Astrocyte (in vitro differentiated cells and primary cell): ENCODE measurements at regions not wholly inside any gene's neighbourhood (a gene's known extent, or its start where the extent isn't known, plus 50 kb on each side); places are given as distances from the start of the nearest gene placed in this dataset.

ENCODE experiments used
- DNase-seq: peaks from one replicate; pipeline ENCODE4 v3.0.0-alpha.2; 2010; ENCODE audit warnings: low read depth
- FAIRE-seq: peaks from 2 replicates; lab custom pipeline; 2011; peaks lifted over from hg19 to GRCh38; lab: Jason Lieb, UNC
- H2AFZ ChIP-seq: 2 replicates; pipeline ENCODE4 v1.6.0; 2012; ENCODE audit warnings: low read depth, low read length, inconsistent platforms
- H3K27ac ChIP-seq: 2 replicates; pipeline ENCODE4 v1.5.1; 2011; ENCODE audit warnings: low read depth, low read length, inconsistent platforms
- H3K27me3 ChIP-seq: 2 replicates; pipeline ENCODE4 v1.6.0; 2011; ENCODE audit warnings: low read length, inconsistent platforms; ENCODE audit not compliant: insufficient read depth
- H3K36me3 ChIP-seq: 2 replicates; pipeline ENCODE4 v1.5.1; 2011; ENCODE audit warnings: low read length, inconsistent platforms; ENCODE audit not compliant: insufficient read depth
- H3K4me1 ChIP-seq: 2 replicates; pipeline ENCODE4 v1.5.1; 2011; ENCODE audit warnings: low read length, inconsistent platforms; ENCODE audit not compliant: insufficient read depth
- H3K4me2 ChIP-seq: 2 replicates; pipeline ENCODE4 v1.6.0; 2012; ENCODE audit warnings: low read length, inconsistent platforms
- H3K4me3 ChIP-seq: 2 replicates; pipeline ENCODE4 v1.5.1; 2011; ENCODE audit warnings: low read depth, mild to moderate bottlenecking, low read length, inconsistent platforms; ENCODE audit not compliant: insufficient read depth
- H3K79me2 ChIP-seq: 2 replicates; pipeline ENCODE4 v1.6.0; 2012; ENCODE audit warnings: mild to moderate bottlenecking, low read length, inconsistent platforms; ENCODE audit not compliant: insufficient read depth
- H3K9ac ChIP-seq: 2 replicates; pipeline ENCODE4 v1.6.0; 2012; ENCODE audit warnings: mild to moderate bottlenecking, low read length, inconsistent platforms
- H3K9me3 ChIP-seq: 2 replicates; pipeline ENCODE4 v1.5.1; 2012; ENCODE audit warnings: low read depth, mild to moderate bottlenecking, low read length, inconsistent platforms; ENCODE audit not compliant: insufficient read depth
- H4K20me1 ChIP-seq: 2 replicates; pipeline ENCODE4 v1.6.0; 2012; ENCODE audit warnings: low read length, inconsistent platforms; ENCODE audit not compliant: insufficient read depth
- H3K27ac Mint-ChIP-seq: one replicate; pipeline ENCODE4 v1.8.0; 2021; ENCODE audit warnings: mild to moderate bottlenecking, mixed read lengths; ENCODE audit not compliant: unreplicated experiment
- H3K27me3 Mint-ChIP-seq: one replicate; pipeline ENCODE4 v1.8.0; 2021; ENCODE audit warnings: low read depth, mixed read lengths; ENCODE audit not compliant: unreplicated experiment
- H3K36me3 Mint-ChIP-seq: one replicate; pipeline ENCODE4 v1.8.0; 2021; ENCODE audit warnings: low read depth, mixed read lengths; ENCODE audit not compliant: unreplicated experiment
- H3K4me1 Mint-ChIP-seq: one replicate; pipeline ENCODE4 v1.8.0; 2021; ENCODE audit warnings: low read depth, mixed read lengths; ENCODE audit not compliant: unreplicated experiment
- H3K4me3 Mint-ChIP-seq: one replicate; pipeline ENCODE4 v1.8.0; 2021; ENCODE audit warnings: mild to moderate bottlenecking, moderate library complexity, mixed read lengths; ENCODE audit not compliant: unreplicated experiment
- H3K9me3 Mint-ChIP-seq: one replicate; pipeline ENCODE4 v1.8.0; 2021; ENCODE audit warnings: mild to moderate bottlenecking, mixed read lengths; ENCODE audit not compliant: unreplicated experiment
- EZH2 ChIP-seq: IDR thresholded peaks from 2 replicates; pipeline ENCODE4 v1.6.1; 2012; ENCODE audit warnings: mild to moderate bottlenecking, low read length, inconsistent platforms; ENCODE audit not compliant: insufficient read depth
- TF ChIP-seq, protein P1 (sequence below): IDR thresholded peaks from 2 replicates; pipeline ENCODE4 v1.5.1; 2011; ENCODE audit warnings: low read depth, mild to moderate bottlenecking, inconsistent platforms, low read length, moderate library complexity; ENCODE audit not compliant: insufficient read depth

- no peaks in the 10 kb centered on the region for H4K20me1 ChIP-seq
- no peak overlapping the region for H3K4me3 Mint-ChIP-seq
- peaks cover 21% of the 10 kb centered on the region for H3K4me1 Mint-ChIP-seq
- peaks cover 5% of the 10 kb centered on the region for H3K4me1 ChIP-seq
- H3K79me2 ChIP-seq, result no peaks in the 10 kb centered on the region
- TF ChIP-seq, protein P1, sequence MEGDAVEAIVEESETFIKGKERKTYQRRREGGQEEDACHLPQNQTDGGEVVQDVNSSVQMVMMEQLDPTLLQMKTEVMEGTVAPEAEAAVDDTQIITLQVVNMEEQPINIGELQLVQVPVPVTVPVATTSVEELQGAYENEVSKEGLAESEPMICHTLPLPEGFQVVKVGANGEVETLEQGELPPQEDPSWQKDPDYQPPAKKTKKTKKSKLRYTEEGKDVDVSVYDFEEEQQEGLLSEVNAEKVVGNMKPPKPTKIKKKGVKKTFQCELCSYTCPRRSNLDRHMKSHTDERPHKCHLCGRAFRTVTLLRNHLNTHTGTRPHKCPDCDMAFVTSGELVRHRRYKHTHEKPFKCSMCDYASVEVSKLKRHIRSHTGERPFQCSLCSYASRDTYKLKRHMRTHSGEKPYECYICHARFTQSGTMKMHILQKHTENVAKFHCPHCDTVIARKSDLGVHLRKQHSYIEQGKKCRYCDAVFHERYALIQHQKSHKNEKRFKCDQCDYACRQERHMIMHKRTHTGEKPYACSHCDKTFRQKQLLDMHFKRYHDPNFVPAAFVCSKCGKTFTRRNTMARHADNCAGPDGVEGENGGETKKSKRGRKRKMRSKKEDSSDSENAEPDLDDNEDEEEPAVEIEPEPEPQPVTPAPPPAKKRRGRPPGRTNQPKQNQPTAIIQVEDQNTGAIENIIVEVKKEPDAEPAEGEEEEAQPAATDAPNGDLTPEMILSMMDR, result no peak
- TF ChIP-seq EZH2, result no peak
- H3K36me3 ChIP-seq, result no peaks in the 10 kb centered on the region
- H3K9me3 Mint-ChIP-seq, result no peaks in the 10 kb centered on the region
- H3K27ac ChIP-seq, result no peak overlapping the region
- no peaks in the 10 kb centered on the region for H3K9me3 ChIP-seq
- no peaks in the 10 kb centered on the region for H3K27me3 ChIP-seq
- H3K9ac ChIP-seq, result no peak overlapping the region
- DNase-seq, result no peak
- no peak overlapping the region for H3K27ac Mint-ChIP-seq
- no peak overlapping the region for H3K4me3 ChIP-seq
- no peak overlapping the region for H2AFZ ChIP-seq
- peak overlapping the region; percentile 72 for H3K4me2 ChIP-seq
- no peaks in the 10 kb centered on the region for H3K27me3 Mint-ChIP-seq
- H3K36me3 Mint-ChIP-seq, result no peaks in the 10 kb centered on the region
- FAIRE-seq, result no peak
These were observed 562.7 kb downstream of the GBE1 start for GRCh38 chr3:81198756-81199155.

- Histone ChIP-seq H3K27me3 (no peaks in the 10 kb centered on the region), H4K20me1 (no peaks in the 10 kb centered on the region), H3K4me1 (peaks cover 5% of the 10 kb centered on the region), H3K36me3 (no peaks in the 10 kb centered on the region), H3K4me3 (no peak overlapping the region), H3K9me3 (no peaks in the 10 kb centered on the region), H3K79me2 (no peaks in the 10 kb centered on the region), H2AFZ (no peak overlapping the region), H3K9ac (no peak overlapping the region), H3K4me2 (no peak overlapping the region), H3K27ac (no peak overlapping the region)
- Mint-ChIP-seq H3K27ac (no peak overlapping the region), H3K4me3 (no peak overlapping the region), H3K36me3 (no peaks in the 10 kb centered on the region), H3K4me1 (peaks cover 21% of the 10 kb centered on the region), H3K9me3 (no peaks in the 10 kb centered on the region), H3K27me3 (no peaks in the 10 kb centered on the region)
- DNase-seq (no peak), FAIRE-seq (no peak)
- TF ChIP-seq EZH2, result no peak
- TF ChIP-seq, protein P1, result no peak
These were observed 563.2 kb downstream of the GBE1 start for GRCh38 chr3:81198216-81198615.

DNA sequence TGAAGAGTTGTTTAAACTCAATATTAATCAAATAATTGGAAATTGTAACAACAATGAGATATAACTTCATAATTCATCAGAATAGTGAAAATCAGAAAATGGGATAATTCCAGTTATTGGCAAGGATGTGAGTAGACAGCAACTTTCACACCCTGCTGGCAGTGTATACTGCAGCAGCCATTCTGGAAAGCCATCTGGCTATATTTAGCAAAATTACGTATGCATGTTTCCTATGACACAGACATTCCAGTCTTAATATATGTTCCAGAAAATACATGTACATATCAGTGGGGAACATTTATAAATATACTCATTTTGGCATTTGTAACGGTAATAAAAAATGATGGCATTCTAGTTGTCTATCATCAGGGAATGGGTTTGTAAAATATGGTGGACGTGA, 564.1 kb downstream of the GBE1 start:
- FAIRE-seq (no peak), DNase-seq (no peak)
- Histone ChIP-seq H3K27ac (no peak overlapping the region), H3K36me3 (no peaks in the 10 kb centered on the region), H3K4me2 (no peak overlapping the region), H2AFZ (no peak overlapping the region), H3K9ac (no peak overlapping the region), H3K4me3 (no peak overlapping the region), H3K79me2 (no peaks in the 10 kb centered on the region), H3K27me3 (no peaks in the 10 kb centered on the region), H3K4me1 (peaks cover 5% of the 10 kb centered on the region), H3K9me3 (no peaks in the 10 kb centered on the region), H4K20me1 (no peaks in the 10 kb centered on the region)
- Mint-ChIP-seq H3K4me3 (no peak overlapping the region), H3K36me3 (no peaks in the 10 kb centered on the region), H3K4me1 (peaks cover 21% of the 10 kb centered on the region), H3K9me3 (no peaks in the 10 kb centered on the region), H3K27me3 (no peaks in the 10 kb centered on the region), H3K27ac (no peak overlapping the region)
- TF ChIP-seq EZH2, result no peak
- TF ChIP-seq, protein P1, result no peak
